Panc1 (cell line): ENCODE measurements at regions not wholly inside any gene's neighbourhood (a gene's known extent, or its start where the extent isn't known, plus 50 kb on each side); places are given as distances from the start of the nearest gene placed in this dataset.
"Not testable (repeated sequence)": the region's sequence is repeated elsewhere in the genome, so short reads cannot be mapped to it uniquely, and the experiment has no call there.

Source experiments
- ATAC-seq: fragments of 200-7000 bp; cut with Tn5 transposase; 2 replicates; pipeline ENCODE4 v1.9.1; 2020; ENCODE audit warnings: mild to moderate bottlenecking, moderate library complexity
- BruUV-seq: library from RNA; stranded (reverse); fragments of 400-500 nt; replicated peaks from 2 replicates; lab custom pipeline; 2021; lab: Mats Ljungman, UMichigan
- CTCF ChIA-PET: fragments of 300-600 bp; sonication (Branson Sonifier 250); formaldehyde crosslinking; loops from one replicate; lab custom pipeline; 2022; ENCODE audit warnings: antibody characterized with exemption; lab: Charles Lee
- POLR2A ChIA-PET: fragments of 300-600 bp; sonication (Branson Sonifier 250); formaldehyde crosslinking; loops from one replicate; lab custom pipeline; 2022; ENCODE audit warnings: antibody characterized with exemption; lab: Charles Lee
- DNase-seq: peaks from one replicate; pipeline ENCODE4 v3.0.0-alpha.2; 2010; ENCODE audit warnings: low read depth, low spot score
- H3K27ac ChIP-seq: 2 replicates; pipeline ENCODE4 v1.5.1; 2011; ENCODE audit warnings: mild to moderate bottlenecking, low read length, inconsistent platforms
- H3K27me3 ChIP-seq: fragments of 200-500 bp; sonication (Bioruptor generic); 2 replicates; pipeline ENCODE4 v1.6.0; 2014; ENCODE audit warnings: low read length, inconsistent platforms; ENCODE audit not compliant: control insufficient read depth, insufficient read depth
- H3K36me3 ChIP-seq: fragments of 200-500 bp; sonication (Bioruptor generic); 2 replicates; pipeline ENCODE4 v1.5.1; 2014; ENCODE audit warnings: inconsistent platforms, mild to moderate bottlenecking, low read length, moderate library complexity; ENCODE audit not compliant: control insufficient read depth, insufficient read depth
- H3K4me1 ChIP-seq: 2 replicates; pipeline ENCODE4 v1.5.1; 2011; ENCODE audit warnings: inconsistent platforms, mild to moderate bottlenecking, low read length, moderate library complexity; ENCODE audit not compliant: control insufficient read depth, insufficient read depth
- H3K4me3 ChIP-seq, 2 experiments: 2 replicates each; pipeline ENCODE4 v1.5.1; 2011 to 2012; ENCODE audit warnings: low read depth in 2 of 2, low read length in 2 of 2, mild to moderate bottlenecking in 2 of 2, inconsistent platforms in 1 of 2, moderate library complexity in 1 of 2
- H3K9me3 ChIP-seq: fragments of 200-500 bp; sonication (Bioruptor generic); 2 replicates; pipeline ENCODE4 v1.5.1; 2014; ENCODE audit warnings: low read depth, mild to moderate bottlenecking, inconsistent platforms, low read length, moderate library complexity; ENCODE audit not compliant: control insufficient read depth, insufficient read depth
- POLR2AphosphoS5 ChIP-seq: IDR thresholded peaks from 2 replicates; pipeline ENCODE4 v1.6.1; 2012; ENCODE audit warnings: mild to moderate bottlenecking, low read depth, low read length, moderate library complexity
- SIN3A ChIP-seq: IDR thresholded peaks from 2 replicates; pipeline ENCODE4 v1.6.1; 2012; ENCODE audit warnings: low read depth, mild to moderate bottlenecking, low read length, moderate library complexity, borderline replicate concordance; ENCODE audit not compliant: insufficient read depth
- TCF7L2 ChIP-seq: IDR thresholded peaks from 2 replicates; pipeline ENCODE4 v1.6.1; 2011; ENCODE audit warnings: mild to moderate bottlenecking, low read depth, low read length, inconsistent platforms
- in situ Hi-C: cut with HindIII; loops from 2 replicates; pipeline ENCODE4 v1.10.0; 2016; ENCODE audit warnings: low sequenced_read_pairs, low pct_unique_long_range_greater_than_20kb
- intact Hi-C: fragments of 100-400 bp; cut with micrococcal nuclease; formaldehyde crosslinking; loops from one replicate; pipeline ENCODE4 v1.10.0; 2022; ENCODE audit not compliant: unreplicated experiment
- TF ChIP-seq, protein P1 (sequence below), 2 experiments: IDR thresholded peaks; 2 replicates each; pipeline ENCODE4 v1.6.1; 2011 to 2012; ENCODE audit warnings: low read depth in 2 of 2, control low read depth in 1 of 2, low read length in 1 of 2, mild to moderate bottlenecking in 1 of 2, moderate library complexity in 1 of 2; ENCODE audit not compliant: insufficient read depth in 1 of 2
- TF ChIP-seq, protein P2 (sequence below): fragments of 450-650 bp; IDR thresholded peaks from 2 replicates; pipeline ENCODE4 v1.5.1; 2017; ENCODE audit warnings: mild to moderate bottlenecking

DNA sequence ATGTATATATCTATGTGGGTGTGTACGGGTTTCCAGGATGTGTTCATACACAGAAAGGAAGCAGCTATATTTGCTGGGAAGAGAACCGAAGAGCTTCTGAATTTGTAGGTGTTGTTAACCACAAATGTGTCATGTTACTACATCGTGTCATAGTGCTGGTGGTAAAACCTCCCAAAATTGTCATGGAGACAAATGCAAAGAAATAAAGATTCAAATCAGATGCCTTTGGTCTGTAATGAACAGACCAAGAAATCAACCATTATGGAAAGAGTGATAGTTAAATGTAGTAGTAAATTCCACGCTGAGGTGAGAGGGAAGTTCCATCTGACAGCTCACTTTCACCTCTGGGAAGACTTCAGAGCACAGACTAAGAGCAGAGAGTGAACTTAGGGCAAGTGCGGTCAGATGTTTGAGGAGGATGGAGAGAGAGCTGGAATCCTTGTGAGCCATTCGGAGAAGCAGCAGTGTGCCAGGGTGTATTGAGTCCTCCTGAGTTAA is 487.5 kb downstream of the TMEM121 start:
- Histone ChIP-seq H3K9me3 (no peaks in the 10 kb centered on the region), H3K4me3 (no peak overlapping the region), H3K27me3 (no peaks in the 10 kb centered on the region; the same call in 1 of the 2 replicates), H3K27ac (no peak overlapping the region), H3K36me3 (no peaks in the 10 kb centered on the region), H3K4me1 (no peaks in the 10 kb centered on the region)
- ATAC-seq (no peak), DNase-seq (no peak)
- POLR2A ChIA-PET = no interaction called here
- TF ChIP-seq TCF7L2 (no peak), POLR2AphosphoS5 (no peak), SIN3A (no peak)
- TF ChIP-seq, protein P1, sequence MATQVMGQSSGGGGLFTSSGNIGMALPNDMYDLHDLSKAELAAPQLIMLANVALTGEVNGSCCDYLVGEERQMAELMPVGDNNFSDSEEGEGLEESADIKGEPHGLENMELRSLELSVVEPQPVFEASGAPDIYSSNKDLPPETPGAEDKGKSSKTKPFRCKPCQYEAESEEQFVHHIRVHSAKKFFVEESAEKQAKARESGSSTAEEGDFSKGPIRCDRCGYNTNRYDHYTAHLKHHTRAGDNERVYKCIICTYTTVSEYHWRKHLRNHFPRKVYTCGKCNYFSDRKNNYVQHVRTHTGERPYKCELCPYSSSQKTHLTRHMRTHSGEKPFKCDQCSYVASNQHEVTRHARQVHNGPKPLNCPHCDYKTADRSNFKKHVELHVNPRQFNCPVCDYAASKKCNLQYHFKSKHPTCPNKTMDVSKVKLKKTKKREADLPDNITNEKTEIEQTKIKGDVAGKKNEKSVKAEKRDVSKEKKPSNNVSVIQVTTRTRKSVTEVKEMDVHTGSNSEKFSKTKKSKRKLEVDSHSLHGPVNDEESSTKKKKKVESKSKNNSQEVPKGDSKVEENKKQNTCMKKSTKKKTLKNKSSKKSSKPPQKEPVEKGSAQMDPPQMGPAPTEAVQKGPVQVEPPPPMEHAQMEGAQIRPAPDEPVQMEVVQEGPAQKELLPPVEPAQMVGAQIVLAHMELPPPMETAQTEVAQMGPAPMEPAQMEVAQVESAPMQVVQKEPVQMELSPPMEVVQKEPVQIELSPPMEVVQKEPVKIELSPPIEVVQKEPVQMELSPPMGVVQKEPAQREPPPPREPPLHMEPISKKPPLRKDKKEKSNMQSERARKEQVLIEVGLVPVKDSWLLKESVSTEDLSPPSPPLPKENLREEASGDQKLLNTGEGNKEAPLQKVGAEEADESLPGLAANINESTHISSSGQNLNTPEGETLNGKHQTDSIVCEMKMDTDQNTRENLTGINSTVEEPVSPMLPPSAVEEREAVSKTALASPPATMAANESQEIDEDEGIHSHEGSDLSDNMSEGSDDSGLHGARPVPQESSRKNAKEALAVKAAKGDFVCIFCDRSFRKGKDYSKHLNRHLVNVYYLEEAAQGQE (IDR thresholded peaks at IDR 0.05; ENCODE audit: insufficient read depth in 1 of 2, low read depth in 2 of 2, low read length in 1 of 2) = no peak
- TF ChIP-seq, protein P2, sequence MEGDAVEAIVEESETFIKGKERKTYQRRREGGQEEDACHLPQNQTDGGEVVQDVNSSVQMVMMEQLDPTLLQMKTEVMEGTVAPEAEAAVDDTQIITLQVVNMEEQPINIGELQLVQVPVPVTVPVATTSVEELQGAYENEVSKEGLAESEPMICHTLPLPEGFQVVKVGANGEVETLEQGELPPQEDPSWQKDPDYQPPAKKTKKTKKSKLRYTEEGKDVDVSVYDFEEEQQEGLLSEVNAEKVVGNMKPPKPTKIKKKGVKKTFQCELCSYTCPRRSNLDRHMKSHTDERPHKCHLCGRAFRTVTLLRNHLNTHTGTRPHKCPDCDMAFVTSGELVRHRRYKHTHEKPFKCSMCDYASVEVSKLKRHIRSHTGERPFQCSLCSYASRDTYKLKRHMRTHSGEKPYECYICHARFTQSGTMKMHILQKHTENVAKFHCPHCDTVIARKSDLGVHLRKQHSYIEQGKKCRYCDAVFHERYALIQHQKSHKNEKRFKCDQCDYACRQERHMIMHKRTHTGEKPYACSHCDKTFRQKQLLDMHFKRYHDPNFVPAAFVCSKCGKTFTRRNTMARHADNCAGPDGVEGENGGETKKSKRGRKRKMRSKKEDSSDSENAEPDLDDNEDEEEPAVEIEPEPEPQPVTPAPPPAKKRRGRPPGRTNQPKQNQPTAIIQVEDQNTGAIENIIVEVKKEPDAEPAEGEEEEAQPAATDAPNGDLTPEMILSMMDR = no peak
- in situ Hi-C loops = no loop called here
- no TSS peak for BruUV-seq
- CTCF ChIA-PET = no interaction called here
- intact Hi-C loops = no loop called here

DNA sequence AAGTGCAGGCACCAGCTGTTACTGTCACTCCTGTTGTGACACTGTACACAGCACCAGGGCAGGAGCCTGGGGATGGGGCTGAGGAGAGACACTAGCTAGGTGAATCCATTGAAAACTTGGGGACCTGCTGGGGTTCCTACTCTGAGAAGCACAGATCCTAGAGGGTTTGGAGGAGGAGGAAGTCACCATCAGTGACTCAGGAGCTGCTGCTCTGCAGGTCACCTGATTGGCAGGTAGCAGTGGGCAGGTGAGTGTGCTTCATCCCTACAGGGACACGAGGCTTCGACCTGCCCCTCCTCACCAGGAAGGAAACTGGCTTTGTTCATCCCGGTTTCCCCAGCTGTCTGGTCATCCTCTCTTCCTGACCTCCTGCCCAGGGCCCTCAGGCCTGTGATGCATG is 491.6 kb downstream of the TMEM121 start:
- CTCF ChIA-PET, H3K9me3 ChIP-seq, H3K36me3 ChIP-seq, H3K4me1 ChIP-seq, H3K27ac ChIP-seq, BruUV-seq, in situ Hi-C loops, POLR2A ChIA-PET, ATAC-seq, H3K4me3 ChIP-seq, H3K27me3 ChIP-seq, DNase-seq, intact Hi-C loops: not testable (repeated sequence)

DNA sequence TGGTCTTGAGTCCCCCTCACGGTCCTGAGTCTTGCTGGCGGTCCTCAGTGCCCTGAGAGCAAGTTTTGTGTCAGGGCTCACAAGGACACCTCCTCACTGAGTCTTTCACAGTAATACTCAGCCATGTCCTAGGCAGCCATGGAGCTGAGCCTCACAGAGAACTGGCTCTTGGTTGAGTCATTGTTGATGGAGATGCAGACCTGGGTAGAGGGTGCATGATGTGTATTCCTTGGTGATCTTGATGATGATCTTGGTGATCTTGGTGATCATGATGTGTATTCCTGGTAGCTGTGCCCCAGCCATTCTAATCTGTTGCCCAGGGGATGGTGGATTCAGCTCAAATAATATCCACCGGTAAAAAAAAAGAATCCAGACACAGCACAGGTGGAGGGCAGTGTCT is 495.4 kb downstream of the TMEM121 start:
- BruUV-seq = no TSS peak
- no peaks in the 10 kb centered on the region for H3K36me3 ChIP-seq
- intact Hi-C loops (no loop called here), in situ Hi-C loops (no loop called here)
- H3K27ac ChIP-seq = no peak overlapping the region
- ChIA-PET POLR2A (no interaction called here), CTCF (no interaction called here)
- H3K4me3 ChIP-seq = no peak overlapping the region
- no peaks in the 10 kb centered on the region for H3K4me1 ChIP-seq
- ATAC-seq (no peak), DNase-seq (no peak)
- TF ChIP-seq POLR2AphosphoS5 = no peak
- TF ChIP-seq TCF7L2 = no peak
- TF ChIP-seq, protein P1 (IDR thresholded peaks at IDR 0.05; ENCODE audit: insufficient read depth in 1 of 2, low read depth in 2 of 2, low read length in 1 of 2) = no peak
- TF ChIP-seq, protein P2 = no peak
- TF ChIP-seq SIN3A = no peak
- H3K27me3 ChIP-seq = no peaks in the 10 kb centered on the region
- H3K9me3 ChIP-seq = no peaks in the 10 kb centered on the region

DNA sequence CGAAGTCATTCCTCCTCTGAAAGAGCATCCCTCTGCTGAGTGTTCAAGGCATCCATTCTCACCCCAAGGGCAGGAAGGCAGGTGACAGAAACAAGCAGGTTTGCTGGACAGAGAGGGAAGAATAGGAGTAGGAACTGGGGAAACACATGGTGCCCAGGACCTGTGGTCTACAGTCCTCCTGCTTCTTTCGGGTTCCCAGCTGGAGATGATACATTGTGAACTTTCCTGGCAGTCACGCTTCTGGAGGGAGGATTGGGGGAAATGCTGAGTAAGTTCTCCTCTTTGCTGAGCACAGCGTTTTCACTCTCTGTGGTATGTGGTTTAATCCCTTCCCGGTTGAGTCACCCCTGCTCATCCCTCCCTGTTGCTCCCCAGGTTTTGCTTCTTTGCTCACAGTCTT is 496.3 kb downstream of the TMEM121 start:
- CTCF ChIA-PET, BruUV-seq, intact Hi-C loops, H3K27me3 ChIP-seq, DNase-seq, POLR2A ChIA-PET, H3K4me1 ChIP-seq, in situ Hi-C loops, ATAC-seq, H3K4me3 ChIP-seq, H3K9me3 ChIP-seq, H3K36me3 ChIP-seq, H3K27ac ChIP-seq: not testable (repeated sequence)
